ENCODE measurements at regions not wholly inside any gene's neighbourhood (a gene's known extent, or its start where the extent isn't known, plus 50 kb on each side); places are given as distances from the start of the nearest gene placed in this dataset.

GRCh38 chr21:22885614-22886013 is 1887.4 kb downstream of the NCAM2 start:
- H3K27me3 ChIP-seq (ENCODE audit: insufficient read depth) = no peaks in the 10 kb centered on the region
- no peaks in the 10 kb centered on the region for H3K9me2 ChIP-seq
- no peak overlapping the region for H2AFZ ChIP-seq (ENCODE audit: low read depth)
- H3K79me2 ChIP-seq (ENCODE audit: insufficient read depth) = no peaks in the 10 kb centered on the region
- H3F3A ChIP-seq (replicated peaks; ENCODE audit: insufficient read depth) = no peaks in the 10 kb centered on the region
- no peaks in the 10 kb centered on the region for H3K36me3 ChIP-seq (replicated peaks in 1 of 2; ENCODE audit: control insufficient read depth in 1 of 2, insufficient read depth in 2 of 2, low read length in 1 of 2)
- TF ChIP-seq NFIC (IDR thresholded peaks at IDR 0.05; ENCODE audit: borderline replicate concordance) (no peak), FOXM1 (IDR thresholded peaks at IDR 0.05; ENCODE audit: low read depth) (no peak), TAF1 (IDR thresholded peaks at IDR 0.05; ENCODE audit: borderline replicate concordance, low read depth, low read length) (no peak), EP300 (IDR thresholded peaks at IDR 0.05; ENCODE audit: borderline replicate concordance in 1 of 2, low read depth in 1 of 2, low read length in 1 of 2) (no peak), JUND (IDR thresholded peaks at IDR 0.05) (no peak), ELF1 (IDR thresholded peaks at IDR 0.05) (no peak), NRF1 (IDR thresholded peaks at IDR 0.05; ENCODE audit: low read depth, low read length) (no peak), CHD2 (IDR thresholded peaks at IDR 0.05; ENCODE audit: low read length, partially characterized antibody) (no peak), TCF12 (IDR thresholded peaks at IDR 0.05) (no peak), RCOR1 (IDR thresholded peaks at IDR 0.05; ENCODE audit: low read length) (no peak), RFX5 (IDR thresholded peaks at IDR 0.05; ENCODE audit: low read length) (no peak)
- TF ChIP-seq, protein P1, sequence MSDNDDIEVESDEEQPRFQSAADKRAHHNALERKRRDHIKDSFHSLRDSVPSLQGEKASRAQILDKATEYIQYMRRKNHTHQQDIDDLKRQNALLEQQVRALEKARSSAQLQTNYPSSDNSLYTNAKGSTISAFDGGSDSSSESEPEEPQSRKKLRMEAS (IDR thresholded peaks at IDR 0.05; ENCODE audit: low read depth) = no peak
- TF ChIP-seq, protein P2, sequence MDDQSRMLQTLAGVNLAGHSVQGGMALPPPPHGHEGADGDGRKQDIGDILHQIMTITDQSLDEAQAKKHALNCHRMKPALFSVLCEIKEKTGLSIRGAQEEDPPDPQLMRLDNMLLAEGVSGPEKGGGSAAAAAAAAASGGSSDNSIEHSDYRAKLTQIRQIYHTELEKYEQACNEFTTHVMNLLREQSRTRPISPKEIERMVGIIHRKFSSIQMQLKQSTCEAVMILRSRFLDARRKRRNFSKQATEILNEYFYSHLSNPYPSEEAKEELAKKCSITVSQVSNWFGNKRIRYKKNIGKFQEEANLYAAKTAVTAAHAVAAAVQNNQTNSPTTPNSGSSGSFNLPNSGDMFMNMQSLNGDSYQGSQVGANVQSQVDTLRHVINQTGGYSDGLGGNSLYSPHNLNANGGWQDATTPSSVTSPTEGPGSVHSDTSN (IDR thresholded peaks at IDR 0.05) = no peak
- H4K20me1 ChIP-seq (ENCODE audit: insufficient read depth) = no peaks in the 10 kb centered on the region
- H3K9me3 ChIP-seq = no peaks in the 10 kb centered on the region
- POLR2A ChIA-PET = no interaction called here
- no peak overlapping the region for H3K4me3 ChIP-seq (ENCODE audit: low read depth in 2 of 2, low read length in 1 of 2)
- H3K4me1 ChIP-seq (ENCODE audit: control insufficient read depth in 1 of 2, insufficient read depth in 2 of 2, low read depth in 1 of 2, low read length in 1 of 2) = no peaks in the 10 kb centered on the region
- H3K27ac ChIP-seq (ENCODE audit: low read depth in 2 of 2, low read length in 1 of 2) = no peak overlapping the region
- no peak for DNase-seq
- H3K4me2 ChIP-seq = no peak overlapping the region
- H3K9ac ChIP-seq = no peak overlapping the region
- CTCF ChIA-PET = interaction anchor here (1.0 kb wide), 1 partner anchor 32 kb away, joined by 3 read pairs; no protein-coding TSS in a partner anchor

DNA sequence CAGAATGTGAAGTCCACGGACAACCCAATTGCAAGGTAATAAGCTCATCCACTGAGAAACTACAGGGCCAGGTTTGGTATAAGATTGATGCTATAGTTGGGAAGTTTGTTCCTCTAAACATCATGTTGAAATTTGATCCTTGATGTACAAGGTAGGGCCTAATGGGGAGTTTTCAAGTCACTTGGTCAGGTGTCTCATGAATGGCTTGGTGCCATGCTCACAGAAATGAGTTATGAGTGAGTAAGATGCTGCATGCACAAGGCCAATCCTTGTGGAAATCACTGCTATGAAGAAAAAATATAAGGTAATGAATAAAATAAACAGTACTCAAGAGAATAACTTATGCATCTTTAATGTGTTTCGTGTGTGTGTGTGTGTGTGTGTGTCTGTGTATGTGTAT is 1891.2 kb downstream of the NCAM2 start:
- no peaks in the 10 kb centered on the region for H3K36me3 ChIP-seq (replicated peaks in 1 of 2; ENCODE audit: control insufficient read depth in 1 of 2, insufficient read depth in 2 of 2, low read length in 1 of 2)
- no peaks in the 10 kb centered on the region for H3K79me2 ChIP-seq (ENCODE audit: insufficient read depth)
- WGBS (ENCODE audit: low lambda C conversion rate) = 34% methylated on average over 2 of the region's 2 CpGs
- H4K20me1 ChIP-seq (ENCODE audit: insufficient read depth) = no peaks in the 10 kb centered on the region
- H3K4me2 ChIP-seq = no peak overlapping the region
- no peaks in the 10 kb centered on the region for H3K9me3 ChIP-seq
- POLR2A ChIA-PET = no interaction called here
- CTCF ChIA-PET = interaction anchor here (0.9 kb wide), 1 partner anchor 10 kb away, joined by 3 read pairs; no protein-coding TSS in a partner anchor
- no peaks in the 10 kb centered on the region for H3K27me3 ChIP-seq (ENCODE audit: insufficient read depth)
- H2AFZ ChIP-seq (ENCODE audit: low read depth) = no peak overlapping the region
- no peak for DNase-seq
- H3K9me2 ChIP-seq = no peaks in the 10 kb centered on the region
- H3K4me1 ChIP-seq (ENCODE audit: control insufficient read depth in 1 of 2, insufficient read depth in 2 of 2, low read depth in 1 of 2, low read length in 1 of 2) = no peaks in the 10 kb centered on the region
- TF ChIP-seq IRF3 (IDR thresholded peaks at IDR 0.05; ENCODE audit: low read depth, low read length) (no peak), RFX5 (IDR thresholded peaks at IDR 0.05; ENCODE audit: low read length) (no peak), NFIC (IDR thresholded peaks at IDR 0.05; ENCODE audit: borderline replicate concordance) (no peak)
- H3F3A ChIP-seq (replicated peaks; ENCODE audit: insufficient read depth) = no peaks in the 10 kb centered on the region
- H3K4me3 ChIP-seq (ENCODE audit: low read depth in 2 of 2, low read length in 1 of 2) = no peak overlapping the region
- no peak overlapping the region for H3K9ac ChIP-seq
- H3K27ac ChIP-seq (ENCODE audit: low read depth in 2 of 2, low read length in 1 of 2) = no peak overlapping the region

Data from SK-N-SH (cell line).